ENCODE measurements at regions not wholly inside any gene's neighbourhood (a gene's known extent, or its start where the extent isn't known, plus 50 kb on each side); places are given as distances from the start of the nearest gene placed in this dataset.
"Not testable (repeated sequence)": the region's sequence is repeated elsewhere in the genome, so short reads cannot be mapped to it uniquely, and the experiment has no call there.

DNA sequence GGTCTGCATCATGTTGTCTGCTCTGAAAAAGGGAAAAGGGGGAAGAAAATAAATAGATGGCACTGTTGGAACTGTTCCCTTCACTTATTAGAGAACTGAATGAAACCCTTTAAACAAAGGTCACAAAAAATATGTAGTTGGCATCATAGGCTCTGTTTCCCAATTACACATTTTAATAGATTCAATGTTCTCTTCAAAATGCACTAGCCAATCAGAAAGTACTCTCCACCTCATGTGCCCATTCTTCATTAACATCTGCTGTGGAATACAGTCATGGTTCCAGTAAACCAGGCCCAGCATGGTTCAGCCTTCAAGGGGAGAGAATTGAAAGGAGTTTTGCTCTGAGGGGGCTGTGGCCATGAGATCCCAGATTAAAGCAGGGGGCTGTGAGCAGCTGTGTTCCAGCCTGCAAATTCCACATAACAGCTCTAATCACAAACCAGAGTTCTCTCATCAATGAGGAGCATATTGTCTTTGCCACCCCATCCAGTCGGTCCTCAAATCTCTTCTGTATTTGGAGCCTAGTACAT is 165.9 kb upstream of the CREB1 start:
- DNase-seq (ENCODE audit: low spot score): no peak

GRCh38 chr2:207370646-207371045 is 159.1 kb upstream of the CREB1 start:
- no peak for DNase-seq (ENCODE audit: low spot score)

DNA sequence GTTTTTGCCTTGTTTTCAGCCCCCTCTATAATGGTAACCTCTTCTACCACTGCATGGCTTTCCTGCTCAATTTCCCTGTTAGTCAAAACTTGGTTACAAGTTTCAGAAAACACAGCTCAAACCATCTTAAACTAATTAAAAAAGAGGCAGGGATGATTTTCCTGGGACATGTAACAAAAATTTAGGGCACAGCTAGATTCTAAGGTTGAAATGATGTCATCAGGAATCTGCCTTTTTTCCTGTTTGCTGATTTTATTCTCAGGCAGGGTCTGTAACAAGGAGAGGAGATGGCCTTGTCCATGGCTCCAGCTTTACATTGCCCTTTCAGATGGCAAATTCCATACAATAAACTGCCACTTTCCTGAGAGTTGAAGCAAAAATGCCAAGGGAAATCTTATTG is 157.9 kb upstream of the CREB1 start:
- DNase-seq (ENCODE audit: low spot score): no peak

DNA sequence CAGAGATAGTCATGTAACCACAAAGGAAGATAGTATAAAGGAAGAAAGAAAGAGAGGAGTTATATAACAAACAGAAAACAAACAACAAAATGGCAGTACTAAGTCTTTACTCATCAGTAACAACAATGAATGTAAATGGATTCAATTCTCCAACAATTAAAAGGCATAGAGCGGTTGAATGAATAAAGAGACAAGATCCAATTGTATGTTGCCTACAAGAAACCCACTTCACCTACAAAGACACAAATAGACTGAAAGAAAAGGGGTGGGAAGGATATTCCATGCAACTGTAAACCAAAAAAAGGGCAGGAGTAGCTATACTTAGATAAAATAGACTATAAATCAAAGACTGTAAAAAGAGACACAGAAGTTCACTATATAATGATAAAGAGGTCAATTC is 157.3 kb upstream of the CREB1 start:
- DNase-seq (ENCODE audit: low spot score): no peak

GRCh38 chr2:207375207-207375875 is 154.4 kb upstream of the CREB1 start:
- DNase-seq (ENCODE audit: low spot score): no peak

DNA sequence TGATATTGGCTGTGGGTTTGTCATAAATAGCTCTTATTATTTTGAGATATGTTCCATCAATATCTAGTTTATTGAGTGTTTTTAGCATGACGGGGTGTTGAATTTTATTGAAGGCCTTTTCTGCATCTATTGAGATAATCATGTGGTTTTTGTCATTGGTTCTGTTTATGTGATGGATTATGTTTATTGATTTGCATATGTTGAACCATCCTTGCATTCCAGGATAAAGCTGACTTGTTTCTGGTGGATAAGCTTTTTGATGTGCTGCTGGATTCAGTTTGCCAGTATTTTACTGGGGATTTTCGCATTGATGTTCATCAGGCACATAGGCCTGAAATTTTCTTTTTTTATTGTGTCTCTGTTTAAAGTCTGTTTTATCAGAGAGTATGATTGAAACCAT is 151.1 kb upstream of the CREB1 start:
- DNase-seq (ENCODE audit: low spot score): not testable (repeated sequence)

DNA sequence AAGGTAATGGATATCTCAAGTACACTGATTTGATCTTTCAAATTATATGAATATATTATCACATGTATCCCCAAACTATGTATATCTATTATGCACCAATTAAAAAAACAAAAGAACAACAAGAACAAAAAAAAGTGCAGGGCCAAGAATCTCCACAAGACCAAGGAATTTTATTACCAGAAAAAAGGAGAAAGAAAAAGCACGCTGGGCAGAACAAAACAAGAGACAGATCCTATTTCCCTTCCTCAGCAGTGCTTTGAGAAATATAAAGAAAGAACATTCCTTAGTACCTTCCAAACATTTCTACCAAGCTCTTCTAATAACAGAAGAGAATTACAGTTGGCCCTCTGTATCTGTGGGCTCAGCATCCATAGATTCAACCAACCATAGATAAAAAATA is 144.7 kb upstream of the CREB1 start:
- no peak for DNase-seq (ENCODE audit: low spot score)

GRCh38 chr2:207385903-207386302 is 143.9 kb upstream of the CREB1 start:
- DNase-seq (ENCODE audit: low spot score): no peak

- DNase-seq (ENCODE audit: low spot score): no peak
These were observed 142.7 kb upstream of the CREB1 start for GRCh38 chr2:207387001-207387571.

DNA sequence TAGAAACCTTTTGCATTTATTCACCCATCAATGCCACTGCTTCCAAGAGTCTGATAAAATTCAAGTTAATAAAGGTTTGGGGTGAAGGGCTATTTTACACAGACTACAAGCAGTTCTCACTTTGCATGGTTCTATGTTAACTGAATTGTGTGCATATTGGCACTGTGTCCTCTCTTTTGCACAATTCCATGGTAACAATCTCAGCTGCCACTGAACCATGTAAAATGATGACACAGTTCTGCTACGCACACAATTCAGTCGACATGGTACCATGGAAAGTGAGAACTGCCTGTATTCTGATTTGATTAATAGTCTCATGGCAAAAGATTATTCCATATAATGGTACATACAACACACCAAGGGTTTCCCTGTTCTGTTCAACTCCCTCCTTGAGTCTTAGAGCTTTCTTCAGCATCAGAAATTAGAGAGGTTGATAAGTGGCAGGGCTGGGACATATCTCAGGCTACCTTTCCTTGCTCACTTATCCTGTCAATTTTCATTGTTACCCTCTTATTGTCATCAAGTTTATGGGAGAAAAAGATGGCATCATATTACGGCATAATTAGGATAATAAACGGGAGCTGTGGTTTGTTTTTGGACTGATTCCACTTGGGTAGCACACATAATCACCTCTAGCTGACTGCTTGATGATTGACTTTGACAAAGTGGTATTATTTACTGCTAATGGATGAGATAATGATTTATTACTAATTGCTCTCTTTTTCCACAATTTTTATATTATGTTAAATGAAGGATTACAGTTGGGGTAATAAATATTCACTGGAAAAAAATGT is 139.3 kb upstream of the CREB1 start:
- DNase-seq (ENCODE audit: low spot score): no peak

GRCh38 chr2:207394203-207394781 is 135.5 kb upstream of the CREB1 start:
- no peak for DNase-seq (ENCODE audit: low spot score)

DNA sequence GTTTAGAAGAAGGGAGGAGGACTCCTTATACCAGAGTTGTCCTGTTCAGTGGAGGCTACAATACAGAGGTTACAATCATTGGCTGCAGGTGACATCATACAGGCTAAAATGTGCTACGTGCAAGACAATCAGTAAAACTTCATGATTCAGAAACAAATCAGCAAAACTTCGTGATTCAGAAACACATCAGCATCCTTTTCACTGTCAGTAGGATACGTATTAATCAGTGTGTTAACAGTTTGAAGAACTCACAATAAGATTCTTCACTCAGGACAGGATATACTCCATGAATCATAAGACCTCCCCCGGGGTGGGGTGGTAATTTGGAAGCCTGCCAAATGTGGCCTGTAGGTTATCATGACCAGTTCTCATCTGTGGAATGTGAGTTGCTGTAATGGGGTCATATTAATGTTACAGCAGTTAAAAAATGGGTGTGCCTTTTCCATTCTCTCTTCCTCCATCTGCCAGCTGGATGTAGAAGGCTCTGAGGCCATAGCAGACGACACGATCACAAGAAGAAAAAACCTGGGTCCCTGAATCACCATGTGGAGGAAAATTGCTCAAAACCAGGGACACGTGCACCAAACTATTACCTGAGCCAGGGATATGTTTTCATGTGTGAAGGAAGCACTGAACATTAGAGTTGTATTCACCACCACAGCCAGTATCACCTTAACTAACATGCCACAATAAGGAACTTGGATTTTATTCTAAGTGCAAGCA is 134.8 kb upstream of the CREB1 start:
- DNase-seq (ENCODE audit: low spot score): no peak

DNA sequence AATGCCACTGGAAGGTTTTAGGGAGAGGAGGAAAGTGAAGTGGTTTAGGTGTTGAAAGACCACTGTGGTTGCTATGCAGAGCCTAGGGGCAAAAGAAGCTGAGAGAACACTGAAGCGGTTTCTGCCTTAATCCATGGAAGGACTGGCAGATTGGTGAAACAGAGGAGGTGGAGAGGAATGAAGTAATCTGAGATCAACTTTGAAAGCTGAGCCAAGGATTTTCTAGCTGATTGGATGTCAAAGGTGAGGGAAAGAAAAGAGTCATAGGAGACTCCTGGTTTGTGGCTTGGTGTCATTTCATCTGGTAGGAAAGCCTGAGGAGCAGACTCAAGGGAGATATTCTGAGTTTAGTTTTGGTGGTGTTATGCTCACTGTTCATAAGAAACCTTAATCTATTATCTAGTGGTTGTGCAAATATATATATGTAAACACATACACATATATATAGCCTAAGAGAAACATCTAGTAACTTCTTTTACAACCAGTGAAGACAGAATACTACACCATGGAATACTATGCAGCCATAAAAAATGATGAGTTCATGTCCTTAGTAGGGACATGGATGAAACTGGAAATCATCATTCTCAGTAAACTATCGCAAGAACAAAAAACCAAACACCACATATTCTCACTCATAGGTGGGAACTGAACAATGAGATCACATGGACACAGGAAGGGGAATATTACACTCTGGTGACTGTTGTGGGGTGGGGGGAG is 134.1 kb upstream of the CREB1 start:
- DNase-seq (ENCODE audit: low spot score): no peak

- DNase-seq (ENCODE audit: low spot score): no peak
These were observed 131.7 kb upstream of the CREB1 start for GRCh38 chr2:207397917-207398655.

DNA sequence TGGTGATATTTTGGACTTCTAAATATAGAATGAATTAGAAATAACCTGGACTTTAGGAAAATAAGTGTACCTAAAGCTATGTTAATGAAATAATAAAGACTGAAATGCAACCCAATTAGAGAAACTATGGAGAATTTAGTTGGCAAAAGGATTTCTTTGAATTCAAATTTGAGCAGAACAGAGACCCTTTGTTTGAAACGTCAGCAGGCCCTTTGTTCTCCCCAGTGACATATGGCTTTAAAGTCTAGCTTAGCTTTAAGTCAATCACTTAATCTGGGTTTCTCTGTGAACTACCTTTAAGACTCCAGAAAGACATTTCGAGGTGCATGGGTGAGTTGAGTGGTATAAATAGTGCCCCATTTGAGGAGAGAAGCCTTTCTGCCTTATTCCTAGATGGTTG is 130.5 kb upstream of the CREB1 start:
- no peak for DNase-seq (ENCODE audit: low spot score)

GRCh38 chr2:207401338-207401737 is 128.4 kb upstream of the CREB1 start:
- DNase-seq (ENCODE audit: low spot score): no peak

DNA sequence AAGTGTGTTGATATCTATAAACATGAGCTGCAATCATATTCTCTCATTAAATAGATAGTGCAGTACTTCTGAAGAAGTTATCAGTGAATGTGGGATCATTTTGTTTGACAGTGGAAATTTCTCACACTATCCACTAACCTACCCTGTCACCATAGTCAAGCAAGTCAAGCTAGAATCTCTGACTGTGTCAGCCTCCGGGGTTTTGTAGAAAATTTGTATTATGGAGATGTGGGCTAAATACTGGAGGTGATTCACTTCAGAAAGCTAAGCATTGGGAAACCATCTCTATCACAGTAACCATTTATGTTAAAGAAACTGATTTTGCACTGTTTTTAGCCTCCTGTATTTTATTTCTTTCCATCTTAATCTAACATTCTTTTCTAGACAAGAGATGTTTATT is 126.6 kb upstream of the CREB1 start:
- DNase-seq (ENCODE audit: low spot score): no peak

GRCh38 chr2:207403950-207404349 is 125.8 kb upstream of the CREB1 start:
- DNase-seq (ENCODE audit: low spot score): no peak

- DNase-seq (ENCODE audit: low spot score): no peak
These were observed 124.6 kb upstream of the CREB1 start for GRCh38 chr2:207405150-207405549.

GRCh38 chr2:207408086-207408794 is 121.5 kb upstream of the CREB1 start:
- no peak for DNase-seq (ENCODE audit: low spot score)

Data from D341Med (cell line).